GM19351 (cell line): ENCODE measurements at regions not wholly inside any gene's neighbourhood (a gene's known extent, or its start where the extent isn't known, plus 50 kb on each side); places are given as distances from the start of the nearest gene placed in this dataset.
A peak's percentile ranks its signal among the peaks of the same experiment; 100 is the strongest.

ENCODE experiments used
- ATAC-seq: cut with Tn5 transposase; IDR thresholded peaks from one replicate; pipeline ENCODE4 v1.9.1; 2021; ENCODE audit warnings: mild to moderate bottlenecking, moderate library complexity; ENCODE audit not compliant: unreplicated experiment

GRCh38 chr4:43243433-43244116, 351.1 kb downstream of the GRXCR1 start:
- no peak for ATAC-seq

- peak; percentile 99 for ATAC-seq
Measured at GRCh38 chr4:43244688-43245382, 352.3 kb downstream of the GRXCR1 start.

- ATAC-seq: no peak
Measured at GRCh38 chr4:43251841-43252240, 359.3 kb downstream of the GRXCR1 start.

- ATAC-seq: no peak
Measured at GRCh38 chr4:43253541-43253940, 361.0 kb downstream of the GRXCR1 start.

GRCh38 chr4:43264730-43265129, 372.2 kb downstream of the GRXCR1 start:
- no peak for ATAC-seq

- no peak for ATAC-seq
Measured at GRCh38 chr4:43271946-43272345, 379.4 kb downstream of the GRXCR1 start.

- no peak for ATAC-seq
Measured at GRCh38 chr4:43274376-43274775, 381.9 kb downstream of the GRXCR1 start.

GRCh38 chr4:43275779-43276178, 383.3 kb downstream of the GRXCR1 start:
- ATAC-seq: no peak

- ATAC-seq: no peak
Measured at GRCh38 chr4:43276321-43276720, 383.8 kb downstream of the GRXCR1 start.

GRCh38 chr4:43277003-43277402, 384.5 kb downstream of the GRXCR1 start:
- ATAC-seq: no peak

GRCh38 chr4:43282534-43282933, 390.0 kb downstream of the GRXCR1 start:
- no peak for ATAC-seq

GRCh38 chr4:43286137-43286536, 393.6 kb downstream of the GRXCR1 start:
- ATAC-seq: no peak

GRCh38 chr4:43296946-43297528, 404.5 kb downstream of the GRXCR1 start:
- no peak for ATAC-seq

GRCh38 chr4:43316813-43317212, 424.3 kb downstream of the GRXCR1 start:
- ATAC-seq: no peak

GRCh38 chr4:43325220-43325967, 432.9 kb downstream of the GRXCR1 start:
- ATAC-seq: peak; percentile 36

GRCh38 chr4:43330288-43330687, 437.8 kb downstream of the GRXCR1 start:
- ATAC-seq: no peak

- no peak for ATAC-seq
Measured at GRCh38 chr4:43331226-43332051, 438.9 kb downstream of the GRXCR1 start.

GRCh38 chr4:43332052-43332425, 439.5 kb downstream of the GRXCR1 start:
- no peak for ATAC-seq

- no peak for ATAC-seq
Measured at GRCh38 chr4:43337707-43338106, 445.2 kb downstream of the GRXCR1 start.

GRCh38 chr4:43339435-43339834, 446.9 kb downstream of the GRXCR1 start:
- ATAC-seq: no peak

GRCh38 chr4:43341741-43342140, 449.2 kb downstream of the GRXCR1 start:
- no peak for ATAC-seq
